ENCODE measurements at regions not wholly inside any gene's neighbourhood (a gene's known extent, or its start where the extent isn't known, plus 50 kb on each side); places are given as distances from the start of the nearest gene placed in this dataset.

GRCh38 chr15:95432878-95433405, 897.6 kb upstream of the NR2F2 start:
- no peaks in the 10 kb centered on the region for H3K27me3 ChIP-seq
- H3K36me3 ChIP-seq: no peaks in the 10 kb centered on the region
- no peaks in the 10 kb centered on the region for H3K9me3 ChIP-seq
- WGBS: 58% methylated on average over 2 of the region's 2 CpGs
- no peak overlapping the region for H3K4me3 ChIP-seq
- H3K27ac ChIP-seq: no peak overlapping the region
- TF ChIP-seq POLR2A (IDR thresholded peaks at IDR 0.05) (no peak), EP300 (IDR thresholded peaks at IDR 0.05) (no peak), POLR2AphosphoS5 (IDR thresholded peaks at IDR 0.05) (no peak)
- TF ChIP-seq, protein P1, sequence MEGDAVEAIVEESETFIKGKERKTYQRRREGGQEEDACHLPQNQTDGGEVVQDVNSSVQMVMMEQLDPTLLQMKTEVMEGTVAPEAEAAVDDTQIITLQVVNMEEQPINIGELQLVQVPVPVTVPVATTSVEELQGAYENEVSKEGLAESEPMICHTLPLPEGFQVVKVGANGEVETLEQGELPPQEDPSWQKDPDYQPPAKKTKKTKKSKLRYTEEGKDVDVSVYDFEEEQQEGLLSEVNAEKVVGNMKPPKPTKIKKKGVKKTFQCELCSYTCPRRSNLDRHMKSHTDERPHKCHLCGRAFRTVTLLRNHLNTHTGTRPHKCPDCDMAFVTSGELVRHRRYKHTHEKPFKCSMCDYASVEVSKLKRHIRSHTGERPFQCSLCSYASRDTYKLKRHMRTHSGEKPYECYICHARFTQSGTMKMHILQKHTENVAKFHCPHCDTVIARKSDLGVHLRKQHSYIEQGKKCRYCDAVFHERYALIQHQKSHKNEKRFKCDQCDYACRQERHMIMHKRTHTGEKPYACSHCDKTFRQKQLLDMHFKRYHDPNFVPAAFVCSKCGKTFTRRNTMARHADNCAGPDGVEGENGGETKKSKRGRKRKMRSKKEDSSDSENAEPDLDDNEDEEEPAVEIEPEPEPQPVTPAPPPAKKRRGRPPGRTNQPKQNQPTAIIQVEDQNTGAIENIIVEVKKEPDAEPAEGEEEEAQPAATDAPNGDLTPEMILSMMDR (IDR thresholded peaks at IDR 0.05): no peak
- DNase-seq (ENCODE audit: low spot score in 2 of 2): no peak
- no peaks in the 10 kb centered on the region for H3K4me1 ChIP-seq

DNA sequence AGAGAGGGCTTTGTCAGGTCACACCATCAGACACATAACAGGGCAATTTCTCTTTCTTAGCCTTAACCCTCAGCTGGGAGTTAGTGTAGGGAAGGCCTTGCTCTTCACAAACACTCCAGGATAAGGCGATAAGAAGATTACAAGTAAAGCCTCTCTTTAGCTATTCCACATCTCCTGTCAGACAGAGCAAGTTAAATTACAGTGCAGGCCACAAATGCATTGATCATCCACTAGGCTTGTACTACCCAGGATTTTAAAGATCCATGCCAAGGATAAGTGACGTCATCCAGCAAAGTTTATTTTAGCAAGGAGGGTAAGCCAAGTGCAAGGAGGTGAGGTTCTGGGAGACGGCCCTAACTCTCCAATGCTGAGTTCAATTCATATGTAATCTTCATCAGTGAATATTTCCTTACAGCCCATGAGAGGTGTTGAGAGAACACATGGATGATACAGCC, 890.6 kb upstream of the NR2F2 start:
- 52% methylated on average over 3 of the region's 3 CpGs for WGBS
- Histone ChIP-seq H3K9me3 (no peaks in the 10 kb centered on the region), H3K27ac (no peak overlapping the region), H3K27me3 (no peaks in the 10 kb centered on the region), H3K36me3 (no peaks in the 10 kb centered on the region), H3K4me3 (no peak overlapping the region), H3K4me1 (no peaks in the 10 kb centered on the region)
- TF ChIP-seq EP300 (IDR thresholded peaks at IDR 0.05): no peak
- TF ChIP-seq POLR2A (IDR thresholded peaks at IDR 0.05): no peak
- TF ChIP-seq POLR2AphosphoS5 (IDR thresholded peaks at IDR 0.05): no peak
- TF ChIP-seq, protein P1 (IDR thresholded peaks at IDR 0.05): no peak
- DNase-seq (ENCODE audit: low spot score in 2 of 2): no peak

DNA sequence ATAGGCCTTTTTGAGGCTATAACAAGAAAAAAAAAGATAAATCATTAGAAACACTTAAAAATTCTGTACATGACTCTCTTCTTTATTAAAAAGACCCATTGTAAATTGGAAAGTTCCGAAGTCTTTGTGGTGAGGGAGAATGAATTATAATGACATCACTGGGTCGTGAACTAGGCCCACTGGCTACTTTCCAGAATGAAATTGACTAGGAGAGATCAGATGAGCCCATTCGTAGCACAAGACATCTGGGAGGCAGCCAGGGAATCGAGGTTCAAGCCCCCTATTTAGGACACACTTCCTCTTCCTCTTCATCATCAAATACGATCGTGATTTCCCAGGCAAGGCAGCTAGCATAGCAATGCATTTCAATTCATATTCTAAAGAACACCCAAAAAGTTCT, 889.8 kb upstream of the NR2F2 start:
- 39% methylated on average over 6 of the region's 6 CpGs for WGBS
- no peaks in the 10 kb centered on the region for H3K36me3 ChIP-seq

GRCh38 chr15:95442107-95442719, 888.3 kb upstream of the NR2F2 start:
- Histone ChIP-seq H3K36me3 (no peaks in the 10 kb centered on the region), H3K27me3 (no peaks in the 10 kb centered on the region), H3K27ac (no peak overlapping the region), H3K4me3 (no peak overlapping the region), H3K9me3 (no peaks in the 10 kb centered on the region), H3K4me1 (no peaks in the 10 kb centered on the region)
- no peak for DNase-seq (ENCODE audit: low spot score in 2 of 2)
- WGBS: 64% methylated on average over 7 of the region's 7 CpGs
- no peak for TF ChIP-seq POLR2AphosphoS5 (IDR thresholded peaks at IDR 0.05)
- TF ChIP-seq, protein P1 (IDR thresholded peaks at IDR 0.05): no peak
- no peak for TF ChIP-seq POLR2A (IDR thresholded peaks at IDR 0.05)
- no peak for TF ChIP-seq EP300 (IDR thresholded peaks at IDR 0.05)

More for the DNA sequence above, 889.8 kb upstream of the NR2F2 start:
- Histone ChIP-seq H3K9me3 (no peaks in the 10 kb centered on the region), H3K27ac (no peak overlapping the region), H3K4me1 (no peaks in the 10 kb centered on the region), H3K27me3 (no peaks in the 10 kb centered on the region), H3K4me3 (no peak overlapping the region)
- DNase-seq (ENCODE audit: low spot score in 2 of 2): no peak
- no peak for TF ChIP-seq POLR2A (IDR thresholded peaks at IDR 0.05)
- no peak for TF ChIP-seq EP300 (IDR thresholded peaks at IDR 0.05)
- no peak for TF ChIP-seq POLR2AphosphoS5 (IDR thresholded peaks at IDR 0.05)
- TF ChIP-seq, protein P1 (IDR thresholded peaks at IDR 0.05): no peak

- Histone ChIP-seq H3K9me3 (no peaks in the 10 kb centered on the region), H3K4me1 (no peaks in the 10 kb centered on the region), H3K27ac (no peak overlapping the region), H3K27me3 (no peaks in the 10 kb centered on the region), H3K36me3 (no peaks in the 10 kb centered on the region), H3K4me3 (no peak overlapping the region)
- 92% methylated on average over 4 of the region's 4 CpGs for WGBS
- no peak for DNase-seq (ENCODE audit: low spot score in 2 of 2)
- no peak for TF ChIP-seq EP300 (IDR thresholded peaks at IDR 0.05)
- no peak for TF ChIP-seq POLR2AphosphoS5 (IDR thresholded peaks at IDR 0.05)
- TF ChIP-seq POLR2A (IDR thresholded peaks at IDR 0.05): no peak
- TF ChIP-seq, protein P1 (IDR thresholded peaks at IDR 0.05): no peak
Observed at GRCh38 chr15:95444860-95445259, 885.6 kb upstream of the NR2F2 start.

Data from suprapubic skin (tissue), 4 donors.